ENCODE measurements at regions not wholly inside any gene's neighbourhood (a gene's known extent, or its start where the extent isn't known, plus 50 kb on each side); places are given as distances from the start of the nearest gene placed in this dataset.
"Not testable (repeated sequence)": the region's sequence is repeated elsewhere in the genome, so short reads cannot be mapped to it uniquely, and the experiment has no call there.

GRCh38 chr6:132020918-132021317, 69.7 kb upstream of the CCN2 start:
- TF ChIP-seq CTCF, EZH2phosphoT487, EZH2 (IDR thresholded peaks at IDR 0.05): not testable (repeated sequence)

Measured in neural progenitor cell (in vitro differentiated cells).